Activated CD8-positive, alpha-beta T cell treated with anti-CD3 and anti-CD28 coated beads for 36 hours (primary cell): ENCODE measurements at regions not wholly inside any gene's neighbourhood (a gene's known extent, or its start where the extent isn't known, plus 50 kb on each side); places are given as distances from the start of the nearest gene placed in this dataset.
A peak's percentile ranks its signal among the peaks of the same experiment; 100 is the strongest.

ENCODE experiments used
- ATAC-seq: fragments of 200-7000 bp; cut with Tn5 transposase; one replicate; pipeline ENCODE4 v1.10.0; 2021; ENCODE audit warnings: mild to moderate bottlenecking, moderate library complexity
- CTCF ChIA-PET: fragments of 350-600 bp; sonication (Branson Sonifier 250); formaldehyde crosslinking; loops from one replicate; lab custom pipeline; 2021; ENCODE audit warnings: antibody characterized with exemption; lab: Charles Lee
- POLR2A ChIA-PET: fragments of 350-600 bp; sonication (Branson Sonifier 250); formaldehyde crosslinking; loops from one replicate; lab custom pipeline; 2021; ENCODE audit warnings: antibody characterized with exemption; lab: Charles Lee
- DNase-seq: peaks from one replicate; pipeline ENCODE4 v3.0.0-alpha.2; 2020
- H3K27ac Mint-ChIP-seq: one replicate; pipeline ENCODE4 v1.8.0; 2021; ENCODE audit warnings: mild to moderate bottlenecking, mixed read lengths
- H3K27me3 Mint-ChIP-seq: one replicate; pipeline ENCODE4 v1.8.0; 2021; ENCODE audit warnings: mixed read lengths
- H3K36me3 Mint-ChIP-seq: one replicate; pipeline ENCODE4 v1.8.0; 2021; ENCODE audit warnings: low read depth, mixed read lengths
- H3K4me1 Mint-ChIP-seq: one replicate; pipeline ENCODE4 v1.8.0; 2021; ENCODE audit warnings: low read depth, mixed read lengths
- H3K4me3 Mint-ChIP-seq: one replicate; pipeline ENCODE4 v1.8.0; 2021; ENCODE audit warnings: mild to moderate bottlenecking, moderate library complexity, mixed read lengths
- H3K9me3 Mint-ChIP-seq: one replicate; pipeline ENCODE4 v1.8.0; 2021; ENCODE audit warnings: mixed read lengths
- intact Hi-C: fragments of 100-400 bp; cut with micrococcal nuclease; formaldehyde crosslinking; loops from one replicate; pipeline ENCODE4 v1.10.0; 2022
- TF ChIP-seq, protein P1 (sequence below): fragments of 200-600 bp; IDR thresholded peaks from one replicate; pipeline ENCODE4 v1.8.0; 2022; ENCODE audit warnings: antibody characterized with exemption, mild to moderate bottlenecking

- peak; percentile 58 for DNase-seq
- Mint-ChIP-seq H3K9me3 (no peaks in the 10 kb centered on the region), H3K4me1 (peaks cover 67% of the 10 kb centered on the region), H3K27ac (peak overlapping the region; percentile 96), H3K4me3 (peak overlapping the region; percentile 83), H3K36me3 (peaks cover 24% of the 10 kb centered on the region), H3K27me3 (no peaks in the 10 kb centered on the region)
- CTCF ChIA-PET, result interaction anchor here (1.5 to 1.8 kb wide), 2 partner anchors 52 to 84 kb away, joined by 4 to 8 read pairs; no protein-coding TSS in a partner anchor
- POLR2A ChIA-PET, result interaction anchor here (0.6 to 6.0 kb wide), 4 partner anchors 20 to 90 kb away, joined by 3 to 40 read pairs (median 3); partner anchors contain the start of gene SERTAD2
- intact Hi-C loops, result no loop called here
- TF ChIP-seq, protein P1, sequence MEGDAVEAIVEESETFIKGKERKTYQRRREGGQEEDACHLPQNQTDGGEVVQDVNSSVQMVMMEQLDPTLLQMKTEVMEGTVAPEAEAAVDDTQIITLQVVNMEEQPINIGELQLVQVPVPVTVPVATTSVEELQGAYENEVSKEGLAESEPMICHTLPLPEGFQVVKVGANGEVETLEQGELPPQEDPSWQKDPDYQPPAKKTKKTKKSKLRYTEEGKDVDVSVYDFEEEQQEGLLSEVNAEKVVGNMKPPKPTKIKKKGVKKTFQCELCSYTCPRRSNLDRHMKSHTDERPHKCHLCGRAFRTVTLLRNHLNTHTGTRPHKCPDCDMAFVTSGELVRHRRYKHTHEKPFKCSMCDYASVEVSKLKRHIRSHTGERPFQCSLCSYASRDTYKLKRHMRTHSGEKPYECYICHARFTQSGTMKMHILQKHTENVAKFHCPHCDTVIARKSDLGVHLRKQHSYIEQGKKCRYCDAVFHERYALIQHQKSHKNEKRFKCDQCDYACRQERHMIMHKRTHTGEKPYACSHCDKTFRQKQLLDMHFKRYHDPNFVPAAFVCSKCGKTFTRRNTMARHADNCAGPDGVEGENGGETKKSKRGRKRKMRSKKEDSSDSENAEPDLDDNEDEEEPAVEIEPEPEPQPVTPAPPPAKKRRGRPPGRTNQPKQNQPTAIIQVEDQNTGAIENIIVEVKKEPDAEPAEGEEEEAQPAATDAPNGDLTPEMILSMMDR, result no peak
- peak; percentile 51 for ATAC-seq
These were observed 77.0 kb upstream of the SERTAD2 start for GRCh38 chr2:64730551-64731262.

DNA sequence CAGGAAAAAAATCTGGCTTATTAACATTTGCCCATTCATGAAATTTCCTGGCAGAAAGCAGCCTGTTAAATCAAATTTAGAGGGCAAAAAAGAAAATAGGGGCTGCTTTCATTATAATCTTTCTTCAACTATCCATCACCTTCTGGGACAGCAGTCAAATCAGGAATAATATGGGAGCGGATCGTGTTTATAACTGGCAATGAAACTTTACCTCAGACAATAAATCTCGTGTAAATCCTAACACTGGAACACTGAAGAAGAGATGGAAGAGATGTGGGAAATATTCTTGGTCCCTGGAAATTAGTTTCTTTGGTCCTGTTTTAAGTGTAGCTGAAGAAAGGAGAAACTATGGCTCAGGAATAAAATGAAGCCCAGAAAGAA is 77.5 kb upstream of the SERTAD2 start:
- Mint-ChIP-seq H3K9me3 (no peaks in the 10 kb centered on the region), H3K27me3 (no peaks in the 10 kb centered on the region), H3K4me3 (peak overlapping the region; percentile 83), H3K36me3 (peaks cover 27% of the 10 kb centered on the region), H3K4me1 (peaks cover 65% of the 10 kb centered on the region), H3K27ac (peak overlapping the region; percentile 96)
- ChIA-PET CTCF (interaction anchor here (1.5 kb wide), 1 partner anchor 53 kb away, joined by 4 read pairs; no protein-coding TSS in a partner anchor), POLR2A (interaction anchor here (1.5 to 6.0 kb wide), 2 partner anchors 55 to 77 kb away, joined by 4 to 40 read pairs; partner anchors contain the start of gene SERTAD2)
- no peak for DNase-seq
- intact Hi-C loops, result no loop called here
- TF ChIP-seq, protein P1, result no peak
- no peak for ATAC-seq

- no peak overlapping the region for H3K4me3 Mint-ChIP-seq
- H3K27ac Mint-ChIP-seq, result peak overlapping the region; percentile 96
- DNase-seq (no peak), ATAC-seq (no peak)
- TF ChIP-seq, protein P1, result no peak
- no peaks in the 10 kb centered on the region for H3K9me3 Mint-ChIP-seq
- POLR2A ChIA-PET, result interaction anchor here (1.0 to 6.0 kb wide), 3 partner anchors 19 to 78 kb away, joined by 3 to 40 read pairs (median 4); partner anchors contain the start of gene SERTAD2
- H3K36me3 Mint-ChIP-seq, result peaks cover 27% of the 10 kb centered on the region
- intact Hi-C loops, result no loop called here
- no peaks in the 10 kb centered on the region for H3K27me3 Mint-ChIP-seq
- H3K4me1 Mint-ChIP-seq, result peaks cover 61% of the 10 kb centered on the region
- CTCF ChIA-PET, result interaction anchor here (0.7 to 1.5 kb wide), 2 partner anchors 53 to 84 kb away, joined by 3 to 4 read pairs; no protein-coding TSS in a partner anchor
These were observed 78.0 kb upstream of the SERTAD2 start for GRCh38 chr2:64731746-64732145.

DNA sequence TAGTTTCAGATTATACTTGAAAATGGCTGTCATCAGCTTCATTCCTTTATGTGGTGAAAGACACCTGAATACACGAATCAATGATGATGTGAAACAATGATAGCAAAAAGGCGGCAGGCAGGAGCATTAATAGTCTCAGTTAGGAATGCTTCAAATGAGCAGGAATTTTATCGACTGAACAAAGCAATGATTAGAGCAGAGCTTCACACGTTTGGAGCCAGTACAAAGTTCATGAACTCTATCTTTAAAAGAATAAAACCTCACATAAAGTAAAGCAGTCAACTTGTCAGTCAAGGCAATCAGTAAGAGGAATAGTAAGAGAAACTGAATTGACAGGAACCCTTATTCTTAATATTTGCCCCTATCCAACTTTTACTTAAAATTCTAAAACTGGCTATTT is 78.4 kb upstream of the SERTAD2 start:
- ATAC-seq, result no peak
- H3K4me3 Mint-ChIP-seq, result no peak overlapping the region
- CTCF ChIA-PET, result interaction anchor here (0.7 kb wide), 1 partner anchor 84 kb away, joined by 3 read pairs; no protein-coding TSS in a partner anchor
- peaks cover 60% of the 10 kb centered on the region for H3K4me1 Mint-ChIP-seq
- intact Hi-C loops, result no loop called here
- no peaks in the 10 kb centered on the region for H3K9me3 Mint-ChIP-seq
- DNase-seq, result no peak
- peaks cover 27% of the 10 kb centered on the region for H3K36me3 Mint-ChIP-seq
- POLR2A ChIA-PET, result interaction anchor here (1.0 to 6.0 kb wide), 3 partner anchors 19 to 78 kb away, joined by 3 to 40 read pairs (median 4); partner anchors contain the start of gene SERTAD2
- TF ChIP-seq, protein P1, result no peak
- H3K27me3 Mint-ChIP-seq, result no peaks in the 10 kb centered on the region
- peak overlapping the region; percentile 96 for H3K27ac Mint-ChIP-seq

DNA sequence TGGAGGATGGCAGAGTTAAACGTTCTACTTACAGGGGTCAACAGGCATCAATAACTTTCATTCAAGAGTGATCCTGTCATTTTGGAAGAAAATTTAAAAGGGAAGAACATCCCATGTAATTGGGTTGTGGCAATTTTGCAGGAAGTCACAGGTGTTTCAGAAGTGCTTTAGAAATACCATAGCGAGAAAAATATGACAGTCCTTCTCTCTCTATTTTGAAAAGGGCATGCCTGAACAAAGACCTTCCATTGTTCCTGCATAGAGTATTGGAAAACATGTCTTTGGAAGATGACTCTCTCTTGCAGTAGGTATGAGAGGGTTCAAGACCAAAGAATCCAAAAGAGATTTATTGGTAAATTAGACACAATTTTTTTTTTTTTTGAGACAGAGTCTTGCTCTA is 81.8 kb upstream of the SERTAD2 start:
- Mint-ChIP-seq H3K4me1 (peaks cover 55% of the 10 kb centered on the region), H3K9me3 (no peaks in the 10 kb centered on the region), H3K4me3 (no peak overlapping the region), H3K36me3 (peaks cover 22% of the 10 kb centered on the region), H3K27ac (no peak overlapping the region), H3K27me3 (no peaks in the 10 kb centered on the region)
- ChIA-PET CTCF (interaction anchor here (1.1 to 2.5 kb wide), 2 partner anchors 17 to 89 kb away, joined by 4 to 12 read pairs; no protein-coding TSS in a partner anchor), POLR2A (interaction anchor here (1.4 to 3.7 kb wide), 3 partner anchors 9 to 83 kb away, joined by 4 to 20 read pairs (median 13); partner anchors contain the start of gene SERTAD2)
- ATAC-seq (no peak), DNase-seq (no peak)
- TF ChIP-seq, protein P1, result no peak
- intact Hi-C loops, result loop anchor here (5.0 kb wide), 2 partner anchors 38 to 78 kb away; no protein-coding TSS in a partner anchor
